Gastroesophageal sphincter (tissue), 2 donors: ENCODE measurements at regions not wholly inside any gene's neighbourhood (a gene's known extent, or its start where the extent isn't known, plus 50 kb on each side); places are given as distances from the start of the nearest gene placed in this dataset.

ENCODE experiments used
- EP300 ChIP-seq: sonication (generic); formaldehyde crosslinking; IDR thresholded peaks from one replicate; pipeline ENCODE4 v1.6.1; 2017; ENCODE audit warnings: antibody characterized with exemption, mild to moderate bottlenecking
- POLR2A ChIP-seq, 2 donors: fragments of 450-650 bp; IDR thresholded peaks; one replicate each; pipeline ENCODE4 v1.6.1; 2017; ENCODE audit warnings: antibody characterized with exemption in 2 of 2, mild to moderate bottlenecking in 2 of 2, moderate library complexity in 1 of 2

- TF ChIP-seq POLR2A (IDR thresholded peaks at IDR 0.05) (no peak), EP300 (no peak)
Observed at GRCh38 chr7:119720541-119720940, 552.4 kb upstream of the KCND2 start.
